GM12891 (cell line): ENCODE measurements at regions not wholly inside any gene's neighbourhood (a gene's known extent, or its start where the extent isn't known, plus 50 kb on each side); places are given as distances from the start of the nearest gene placed in this dataset.

Source experiments
- DNase-seq: peaks from one replicate; pipeline ENCODE4 v3.0.0; 2011; ENCODE audit warnings: low spot score; ENCODE audit not compliant: insufficient read length
- FAIRE-seq: peaks from 2 replicates; lab custom pipeline; 2011; peaks lifted over from hg19 to GRCh38; lab: Jason Lieb, UNC
- PAX5 ChIP-seq: IDR thresholded peaks from 2 replicates; pipeline ENCODE4 v1.6.1; 2011; ENCODE audit warnings: low read length, moderate library complexity, mild to moderate bottlenecking; ENCODE audit not compliant: insufficient read depth, severe bottlenecking
- POLR2A ChIP-seq: IDR thresholded peaks from 2 replicates; pipeline ENCODE4 v1.6.1; 2011; ENCODE audit warnings: low read depth, low read length, control low read depth
- POLR2AphosphoS5 ChIP-seq: IDR thresholded peaks from 2 replicates; pipeline ENCODE4 v1.6.1; 2011; ENCODE audit warnings: low read depth, low read length, control low read depth
- POU2F2 ChIP-seq: IDR thresholded peaks from 2 replicates; pipeline ENCODE4 v1.6.1; 2011; ENCODE audit warnings: low read depth, mild to moderate bottlenecking, control low read depth, low read length, moderate library complexity
- SPI1 ChIP-seq: IDR thresholded peaks from 2 replicates; pipeline ENCODE4 v1.6.1; 2011; ENCODE audit warnings: low read depth, low read length, control low read depth
- TAF1 ChIP-seq: IDR thresholded peaks from 2 replicates; pipeline ENCODE4 v1.6.1; 2011; ENCODE audit warnings: low read depth, low read length, control low read depth

DNA sequence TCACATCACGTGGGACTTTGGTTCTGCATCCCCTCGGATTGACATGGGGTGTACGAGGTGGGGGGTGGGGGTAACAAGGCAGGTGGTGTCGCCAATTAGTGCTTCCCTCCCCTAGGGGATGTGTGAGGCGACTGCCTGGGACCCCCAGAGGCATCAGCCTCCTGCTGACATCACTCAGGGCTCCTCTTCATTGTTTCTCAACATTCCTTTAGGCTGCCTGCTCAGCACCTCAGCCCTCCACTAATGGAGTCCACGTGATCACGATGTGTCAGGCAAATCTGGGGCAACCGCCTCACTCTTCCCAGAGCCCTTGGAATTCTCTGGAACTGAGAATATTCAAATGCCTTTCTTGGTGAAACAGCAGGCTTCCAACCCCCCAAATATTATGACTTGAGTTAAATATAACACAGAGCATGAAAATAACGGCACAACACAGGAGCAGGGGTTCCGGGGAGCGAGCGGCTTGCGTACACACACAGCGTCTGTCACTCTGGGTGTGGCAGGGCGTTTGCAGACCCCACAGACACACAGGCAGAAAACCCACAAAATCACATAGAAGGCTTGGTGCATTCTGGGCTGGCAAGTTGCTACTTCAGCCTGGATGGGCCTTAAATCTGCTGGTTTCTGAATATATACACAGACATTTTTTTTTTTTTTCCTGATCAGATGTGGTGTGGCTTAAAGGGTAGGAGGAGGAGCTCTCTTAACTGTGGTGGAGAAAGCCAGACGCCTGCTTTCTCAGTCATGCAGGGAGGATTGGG is 170.1 kb upstream of the CADM1 start:
- DNase-seq (no peak), FAIRE-seq (no peak)
- TF ChIP-seq TAF1 (no peak), POU2F2 (no peak), POLR2A (no peak), POLR2AphosphoS5 (no peak), SPI1 (no peak), PAX5 (no peak)

DNA sequence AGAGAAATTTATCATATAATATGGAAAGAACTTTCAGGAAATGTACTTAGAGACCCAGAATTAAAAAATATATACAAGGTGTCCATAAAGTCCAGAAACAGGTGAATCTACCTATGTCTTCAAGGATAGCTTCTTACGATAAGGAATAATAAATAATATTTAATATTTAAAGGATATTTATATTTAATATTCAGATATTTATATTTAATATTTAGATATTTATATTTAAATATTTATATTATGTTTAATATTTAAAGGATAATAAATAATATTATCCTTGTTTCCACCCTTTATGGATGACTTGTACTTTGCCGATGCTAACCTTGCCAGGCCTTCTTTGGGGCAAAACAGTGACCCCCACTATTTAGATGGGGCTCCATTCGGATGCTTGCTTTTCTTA is 169.5 kb upstream of the CADM1 start:
- no peak for TF ChIP-seq TAF1
- TF ChIP-seq SPI1: no peak
- FAIRE-seq: no peak

DNA sequence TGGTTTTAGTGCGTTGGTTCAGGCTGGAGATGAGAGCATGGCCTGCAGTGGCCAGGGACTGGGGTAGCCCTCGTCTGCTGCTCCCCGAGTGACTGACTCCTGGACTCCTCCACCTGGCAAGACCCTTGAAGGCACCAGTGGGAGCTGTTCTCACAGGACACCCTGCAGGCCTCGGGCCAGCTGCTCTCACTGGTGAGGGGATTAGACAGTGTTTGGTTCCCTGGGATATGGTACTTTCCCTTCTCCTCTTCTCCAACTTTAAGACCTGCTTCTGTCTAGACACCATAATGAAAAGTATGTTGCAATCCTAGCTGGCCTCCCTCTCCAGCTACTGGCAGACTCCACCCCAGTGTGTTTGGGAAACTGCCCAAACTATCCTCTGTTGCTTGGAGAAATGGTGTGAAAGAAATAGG is 168.8 kb upstream of the CADM1 start:
- FAIRE-seq: no peak
- TF ChIP-seq POU2F2 (no peak), TAF1 (no peak)
- no peak for DNase-seq

More for the DNA sequence above, 169.5 kb upstream of the CADM1 start:
- no peak for DNase-seq

DNA sequence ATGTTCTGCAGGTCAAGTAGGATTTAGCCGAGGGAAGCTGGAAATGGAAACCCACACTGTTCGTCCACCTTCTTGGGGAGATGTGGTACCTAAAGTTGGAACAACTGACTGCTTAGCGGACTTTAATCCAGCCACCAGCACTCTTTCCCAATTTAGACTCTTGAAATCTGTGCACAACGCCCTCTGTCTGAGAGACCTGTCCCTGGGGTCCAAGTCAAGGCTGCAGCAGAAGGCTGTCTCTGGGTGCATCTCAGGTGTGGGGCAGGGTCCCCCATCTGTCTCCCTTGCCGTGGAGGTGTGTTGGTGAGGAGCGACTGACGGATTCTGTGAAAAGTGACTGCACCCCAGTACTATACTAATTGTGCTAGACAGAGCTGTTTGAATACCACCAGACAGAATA is 168.2 kb upstream of the CADM1 start:
- FAIRE-seq (no peak), DNase-seq (no peak)
- no peak for TF ChIP-seq POLR2AphosphoS5
- TF ChIP-seq POLR2A: no peak
- TF ChIP-seq PAX5: no peak
- TF ChIP-seq SPI1: no peak
- TF ChIP-seq POU2F2: no peak
- no peak for TF ChIP-seq TAF1

DNA sequence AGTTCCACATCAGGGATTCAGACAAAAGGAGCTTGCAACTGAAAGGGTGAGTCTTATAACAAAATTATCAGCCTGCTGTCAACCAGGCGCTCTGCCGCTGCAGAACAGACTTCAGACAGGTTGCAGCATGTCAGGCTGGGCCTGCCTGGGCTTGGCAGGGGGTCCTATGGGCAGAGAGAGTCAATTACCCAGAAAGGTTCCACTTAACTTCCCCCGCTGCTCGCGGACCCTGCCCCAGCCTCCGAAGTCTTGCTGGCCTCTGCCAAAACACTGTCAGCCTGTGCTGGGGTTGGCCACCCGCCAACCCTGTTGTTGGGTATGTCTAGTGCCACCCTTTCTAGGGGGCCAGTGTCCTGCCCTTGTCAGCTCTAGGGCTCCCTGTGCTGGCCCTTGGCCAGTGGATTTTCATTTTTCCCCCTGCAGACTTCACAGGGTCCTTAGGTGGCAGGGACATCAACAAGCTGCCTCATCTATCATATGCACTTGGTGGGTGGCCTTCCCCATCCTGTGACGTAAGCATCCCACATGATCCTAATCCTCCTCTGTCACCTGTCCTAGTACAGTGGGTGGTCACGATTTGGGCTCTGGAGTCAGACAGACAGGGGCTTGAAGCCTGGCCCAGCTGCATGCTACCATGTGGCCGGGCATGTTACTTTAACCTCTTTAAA is 166.5 kb upstream of the CADM1 start:
- FAIRE-seq: no peak
- TF ChIP-seq POLR2AphosphoS5: no peak
- TF ChIP-seq PAX5: no peak
- no peak for TF ChIP-seq TAF1
- TF ChIP-seq POU2F2: no peak
- no peak for TF ChIP-seq SPI1
- no peak for TF ChIP-seq POLR2A

DNA sequence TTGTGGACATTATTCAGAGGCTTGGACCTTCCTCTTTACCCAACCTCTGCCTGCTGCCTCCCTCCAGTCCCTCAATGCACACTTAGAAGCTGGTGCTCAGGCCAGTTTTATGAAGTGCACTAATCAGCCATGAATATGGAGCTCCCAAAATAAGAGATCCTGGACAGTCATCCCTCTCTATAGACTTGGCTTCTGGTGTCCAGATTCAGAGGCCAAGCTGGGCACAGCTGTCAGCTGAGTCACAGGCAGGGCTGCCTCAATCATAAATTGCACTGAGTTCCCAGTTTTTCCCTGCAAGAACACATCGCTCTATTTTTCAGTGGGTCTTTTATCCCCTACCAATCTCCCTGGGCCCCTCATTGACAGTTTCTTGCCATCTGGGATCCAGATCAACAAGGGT is 161.7 kb upstream of the CADM1 start:
- no peak for DNase-seq
- FAIRE-seq: no peak

More for the DNA sequence above, 166.5 kb upstream of the CADM1 start:
- no peak for DNase-seq

DNA sequence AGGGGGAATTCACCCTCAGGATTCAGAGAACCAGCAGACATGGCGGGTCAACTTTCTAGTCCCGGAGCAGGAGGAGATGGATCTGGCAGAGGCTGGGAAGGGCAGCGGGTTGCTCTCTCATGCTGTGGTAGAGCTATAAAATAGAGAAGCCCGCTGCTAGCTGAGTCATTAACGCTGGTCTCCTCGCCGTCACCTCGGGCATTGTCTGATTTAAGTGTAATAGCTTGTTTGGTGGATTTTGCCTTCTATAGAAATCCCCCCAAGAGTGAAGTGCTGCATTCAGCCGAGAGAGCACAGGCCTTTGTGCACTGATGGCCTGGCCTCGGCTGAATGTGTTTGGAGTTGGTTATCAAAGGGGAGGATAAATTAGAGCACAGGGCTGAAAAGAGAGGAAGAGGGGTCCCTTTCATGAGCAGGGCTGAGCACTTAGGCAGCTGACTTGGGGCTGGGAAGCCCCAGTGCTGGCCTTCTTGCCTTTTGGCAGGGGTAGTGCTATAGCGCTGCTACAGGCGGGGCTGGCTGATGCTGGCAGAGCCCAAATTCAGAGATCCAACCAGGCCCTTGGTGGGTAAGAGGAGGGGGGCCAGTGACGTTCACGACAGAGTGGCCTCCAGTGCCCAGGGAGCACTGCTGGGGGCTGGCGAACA is 161.1 kb upstream of the CADM1 start:
- no peak for FAIRE-seq
- no peak for TF ChIP-seq POU2F2
- TF ChIP-seq SPI1: no peak
- TF ChIP-seq POLR2AphosphoS5: no peak
- no peak for TF ChIP-seq POLR2A
- DNase-seq: no peak

More for the DNA sequence above, 161.7 kb upstream of the CADM1 start:
- no peak for TF ChIP-seq SPI1
- TF ChIP-seq POU2F2: no peak
- no peak for TF ChIP-seq PAX5
- no peak for TF ChIP-seq POLR2AphosphoS5
- no peak for TF ChIP-seq POLR2A
- TF ChIP-seq TAF1: no peak

DNA sequence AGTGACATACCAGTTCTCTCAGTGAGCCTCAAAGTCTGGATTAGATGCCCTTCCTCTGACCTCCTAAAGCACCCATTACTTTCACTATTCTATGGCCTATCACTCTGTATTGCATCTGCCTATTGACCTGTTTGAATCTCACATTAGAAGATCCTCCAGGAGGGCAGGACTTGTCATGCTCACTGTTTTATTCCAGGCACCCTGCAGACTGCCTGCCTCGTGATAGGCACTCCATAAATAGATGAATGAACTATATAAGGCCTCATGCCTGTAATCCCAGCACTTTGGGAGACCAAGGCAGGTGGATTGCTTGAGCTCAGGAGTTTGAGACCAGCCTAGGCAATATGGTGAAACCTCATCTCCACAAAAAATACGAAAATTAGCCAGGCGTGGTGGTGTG is 160.1 kb upstream of the CADM1 start:
- FAIRE-seq (no peak), DNase-seq (no peak)
- TF ChIP-seq PAX5 (no peak), TAF1 (no peak), SPI1 (no peak), POLR2AphosphoS5 (no peak), POLR2A (no peak), POU2F2 (no peak)

DNA sequence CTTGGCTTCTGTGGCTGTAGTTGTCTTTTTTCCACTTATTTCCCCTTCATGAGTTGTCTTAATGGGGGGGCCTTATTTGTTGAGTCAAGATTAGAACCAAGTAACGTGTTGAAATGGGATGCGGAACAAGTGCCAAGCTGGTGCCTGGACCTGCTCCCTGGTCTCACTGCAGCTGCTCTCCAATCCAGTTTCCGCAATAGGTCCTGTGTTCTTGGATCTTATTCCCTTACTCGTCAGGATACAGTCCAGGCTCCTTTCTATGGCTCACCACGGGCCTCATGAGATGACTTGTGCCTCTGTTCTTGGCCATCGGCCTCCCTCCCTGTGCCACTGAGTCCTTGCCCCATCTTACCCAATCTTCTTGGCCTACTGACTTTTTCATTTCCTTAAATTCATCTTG is 159.6 kb upstream of the CADM1 start:
- DNase-seq: no peak
- FAIRE-seq: no peak
- TF ChIP-seq POLR2AphosphoS5 (no peak), PAX5 (no peak), TAF1 (no peak), SPI1 (no peak), POLR2A (no peak), POU2F2 (no peak)

DNA sequence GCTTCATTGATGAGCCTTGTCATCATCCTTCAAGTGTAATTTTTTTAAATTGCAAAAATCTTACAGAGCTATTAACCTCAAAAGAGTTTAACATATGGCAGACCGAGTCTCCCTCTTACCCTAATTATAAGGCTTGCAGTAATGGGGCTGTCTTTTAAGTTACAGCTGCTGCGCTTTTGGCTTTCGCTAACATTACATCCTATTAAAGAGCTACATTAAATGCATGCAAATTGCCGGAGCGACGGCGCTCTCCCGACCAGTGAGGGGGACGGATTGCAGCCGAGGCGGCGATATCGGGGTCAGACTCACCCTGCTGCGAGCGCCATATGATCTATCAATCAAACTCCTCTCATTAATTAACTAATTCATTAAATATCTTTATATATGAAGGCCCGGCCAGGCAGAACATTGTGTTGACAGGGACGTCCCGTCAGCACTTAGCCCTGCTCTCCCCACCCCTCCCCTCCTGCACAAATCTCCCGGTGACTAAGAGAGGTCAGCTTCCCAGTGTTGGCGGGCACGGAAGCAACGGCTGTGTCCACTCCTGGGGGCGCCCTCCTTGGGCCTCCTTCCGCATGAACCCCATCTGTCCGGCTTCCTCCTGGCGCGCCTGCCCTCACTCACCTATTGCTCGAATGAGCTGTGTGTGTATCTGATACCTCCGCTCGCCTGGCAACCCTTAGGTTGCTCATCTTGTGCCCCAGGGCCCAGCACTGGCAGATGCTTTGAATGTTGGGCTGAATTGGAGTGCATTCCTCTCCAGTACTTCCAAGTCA is 156.0 kb upstream of the CADM1 start:
- TF ChIP-seq PAX5: no peak
- TF ChIP-seq TAF1: no peak
- no peak for TF ChIP-seq POLR2AphosphoS5
- no peak for TF ChIP-seq POLR2A
- TF ChIP-seq POU2F2: no peak
- no peak for TF ChIP-seq SPI1
- no peak for DNase-seq
- no peak for FAIRE-seq
